ENCODE measurements at regions not wholly inside any gene's neighbourhood (a gene's known extent, or its start where the extent isn't known, plus 50 kb on each side); places are given as distances from the start of the nearest gene placed in this dataset.

DNA sequence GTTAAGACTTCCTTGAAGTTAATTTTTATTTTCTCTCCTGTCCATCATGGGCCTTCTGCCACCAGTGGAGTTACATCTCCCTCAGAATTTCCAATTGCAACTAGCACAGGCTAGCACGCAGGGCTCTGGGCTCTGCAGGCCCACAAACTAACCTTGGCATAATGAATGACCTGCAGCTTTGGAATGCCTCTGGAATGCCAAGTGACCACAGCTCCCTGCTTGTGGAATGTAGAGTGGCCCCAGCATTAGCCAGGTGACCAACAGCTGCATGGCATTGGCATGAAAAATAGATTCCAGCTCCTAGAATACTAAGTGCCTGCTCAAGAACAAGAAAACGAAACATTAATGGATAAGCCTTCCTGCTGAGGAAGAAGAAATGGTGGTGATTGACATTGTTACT is 726.1 kb downstream of the BRINP1 start:
- ChIA-PET RAD21 (ENCODE audit: unreplicated experiment) (no interaction called here), SMC1A (ENCODE audit: uncharacterized antibody, unreplicated experiment) (no interaction called here), POLR2A (no interaction called here), CTCF (no interaction called here)
- Histone ChIP-seq H3K4me1 (ENCODE audit: control insufficient read depth, insufficient read depth, low read length) (no peaks in the 10 kb centered on the region), H3K27me3 (replicated peaks in 1 of 2; ENCODE audit: control insufficient read depth in 2 of 2, insufficient read depth in 2 of 2, low read length in 1 of 2) (no peaks in the 10 kb centered on the region), H3K9me3 (replicated peaks; ENCODE audit: control insufficient read depth, insufficient read depth, low read length) (no peaks in the 10 kb centered on the region), H3K79me2 (ENCODE audit: control insufficient read depth, insufficient read depth, low read length) (no peaks in the 10 kb centered on the region), H4K20me1 (ENCODE audit: control insufficient read depth, insufficient read depth) (no peaks in the 10 kb centered on the region), H3K36me3 (ENCODE audit: control insufficient read depth in 2 of 2, insufficient read depth in 2 of 2, low read length in 1 of 2) (no peaks in the 10 kb centered on the region), H2AFZ (ENCODE audit: control insufficient read depth, low read depth, low read length) (no peak overlapping the region), H3K27ac (ENCODE audit: control insufficient read depth, insufficient read depth) (no peak overlapping the region), H3K4me3 (no peak overlapping the region), H3K9ac (ENCODE audit: control insufficient read depth, insufficient read depth, low read length) (no peak overlapping the region), H3K4me2 (ENCODE audit: control insufficient read depth, insufficient read depth) (no peak overlapping the region)
- TF ChIP-seq NFYA (IDR thresholded peaks at IDR 0.05; ENCODE audit: borderline replicate concordance, low read depth, low read length), result no peak
- no peak for TF ChIP-seq SREBF2 (IDR thresholded peaks at IDR 0.05; ENCODE audit: low read length)
- TF ChIP-seq WRNIP1 (IDR thresholded peaks at IDR 0.05; ENCODE audit: borderline replicate concordance, low read depth, low read length), result no peak
- TF ChIP-seq IKZF2 (IDR thresholded peaks at IDR 0.05), result no peak
- no peak for TF ChIP-seq SMAD5 (IDR thresholded peaks at IDR 0.05; ENCODE audit: low read depth)
- TF ChIP-seq, protein P1, sequence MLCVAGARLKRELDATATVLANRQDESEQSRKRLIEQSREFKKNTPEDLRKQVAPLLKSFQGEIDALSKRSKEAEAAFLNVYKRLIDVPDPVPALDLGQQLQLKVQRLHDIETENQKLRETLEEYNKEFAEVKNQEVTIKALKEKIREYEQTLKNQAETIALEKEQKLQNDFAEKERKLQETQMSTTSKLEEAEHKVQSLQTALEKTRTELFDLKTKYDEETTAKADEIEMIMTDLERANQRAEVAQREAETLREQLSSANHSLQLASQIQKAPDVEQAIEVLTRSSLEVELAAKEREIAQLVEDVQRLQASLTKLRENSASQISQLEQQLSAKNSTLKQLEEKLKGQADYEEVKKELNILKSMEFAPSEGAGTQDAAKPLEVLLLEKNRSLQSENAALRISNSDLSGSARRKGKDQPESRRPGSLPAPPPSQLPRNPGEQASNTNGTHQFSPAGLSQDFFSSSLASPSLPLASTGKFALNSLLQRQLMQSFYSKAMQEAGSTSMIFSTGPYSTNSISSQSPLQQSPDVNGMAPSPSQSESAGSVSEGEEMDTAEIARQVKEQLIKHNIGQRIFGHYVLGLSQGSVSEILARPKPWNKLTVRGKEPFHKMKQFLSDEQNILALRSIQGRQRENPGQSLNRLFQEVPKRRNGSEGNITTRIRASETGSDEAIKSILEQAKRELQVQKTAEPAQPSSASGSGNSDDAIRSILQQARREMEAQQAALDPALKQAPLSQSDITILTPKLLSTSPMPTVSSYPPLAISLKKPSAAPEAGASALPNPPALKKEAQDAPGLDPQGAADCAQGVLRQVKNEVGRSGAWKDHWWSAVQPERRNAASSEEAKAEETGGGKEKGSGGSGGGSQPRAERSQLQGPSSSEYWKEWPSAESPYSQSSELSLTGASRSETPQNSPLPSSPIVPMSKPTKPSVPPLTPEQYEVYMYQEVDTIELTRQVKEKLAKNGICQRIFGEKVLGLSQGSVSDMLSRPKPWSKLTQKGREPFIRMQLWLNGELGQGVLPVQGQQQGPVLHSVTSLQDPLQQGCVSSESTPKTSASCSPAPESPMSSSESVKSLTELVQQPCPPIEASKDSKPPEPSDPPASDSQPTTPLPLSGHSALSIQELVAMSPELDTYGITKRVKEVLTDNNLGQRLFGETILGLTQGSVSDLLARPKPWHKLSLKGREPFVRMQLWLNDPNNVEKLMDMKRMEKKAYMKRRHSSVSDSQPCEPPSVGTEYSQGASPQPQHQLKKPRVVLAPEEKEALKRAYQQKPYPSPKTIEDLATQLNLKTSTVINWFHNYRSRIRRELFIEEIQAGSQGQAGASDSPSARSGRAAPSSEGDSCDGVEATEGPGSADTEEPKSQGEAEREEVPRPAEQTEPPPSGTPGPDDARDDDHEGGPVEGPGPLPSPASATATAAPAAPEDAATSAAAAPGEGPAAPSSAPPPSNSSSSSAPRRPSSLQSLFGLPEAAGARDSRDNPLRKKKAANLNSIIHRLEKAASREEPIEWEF (IDR thresholded peaks at IDR 0.05; ENCODE audit: insufficient replicate concordance, low read depth, low read length), result no peak
- TF ChIP-seq ATF7 (IDR thresholded peaks at IDR 0.05; ENCODE audit: low read depth), result no peak
- TF ChIP-seq ZNF622 (IDR thresholded peaks at IDR 0.05), result no peak
- no peak for TF ChIP-seq ZBED1 (IDR thresholded peaks at IDR 0.05; ENCODE audit: borderline replicate concordance)
- TF ChIP-seq PKNOX1 (IDR thresholded peaks at IDR 0.05), result no peak
- no peak for TF ChIP-seq E2F8 (IDR thresholded peaks at IDR 0.05; ENCODE audit: low read depth, partially characterized antibody)
- TF ChIP-seq RBBP5 (conservative IDR thresholded peaks at IDR 0.05), result no peak
- no peak for DNase-seq (ENCODE audit: low read depth, low spot score)
- ATAC-seq, result no peak
- WGBS (ENCODE audit: insufficient coverage, insufficient replicate concordance, low lambda C conversion rate, missing lambda C conversion rate), result 15% methylated on average over 2 of the region's 2 CpGs
- in situ Hi-C loops (cut with MboI) (no loop called here), intact Hi-C loops (cut with micrococcal nuclease; ENCODE audit: unreplicated experiment) (no loop called here)
- no TSS peak for BruUV-seq (replicated peaks)
- FAIRE-seq, result no peak

Data from GM12878 (cell line).